PC-9 (cell line): ENCODE measurements at regions not wholly inside any gene's neighbourhood (a gene's known extent, or its start where the extent isn't known, plus 50 kb on each side); places are given as distances from the start of the nearest gene placed in this dataset.
"Not testable (repeated sequence)": the region's sequence is repeated elsewhere in the genome, so short reads cannot be mapped to it uniquely, and the experiment has no call there.

ENCODE experiments used
- BruUV-seq: library from RNA; stranded (reverse); fragments of 400-500 nt; replicated peaks from 2 replicates; lab custom pipeline; 2021; lab: Mats Ljungman, UMichigan
- CTCF ChIA-PET: fragments of 300-600 bp; sonication (Branson Sonifier 250); formaldehyde crosslinking; loops from one replicate; lab custom pipeline; 2022; ENCODE audit warnings: antibody characterized with exemption; lab: Charles Lee
- POLR2A ChIA-PET: fragments of 300-600 bp; sonication (Branson Sonifier 250); formaldehyde crosslinking; loops from one replicate; lab custom pipeline; 2022; ENCODE audit warnings: antibody characterized with exemption; ENCODE audit not compliant: unreplicated experiment; lab: Charles Lee
- DNase-seq, 2 experiments: peaks; one replicate each; pipeline versions ENCODE4 v3.0.0 to v3.0.0-alpha.2; 2015 to 2022; ENCODE audit warnings: mixed read lengths in 1 of 2
- H2AFZ ChIP-seq: fragments of 200-600 bp; sonication (generic); 2 replicates; pipeline ENCODE4 v1.8.1; 2017; ENCODE audit warnings: antibody characterized with exemption
- H3F3A ChIP-seq: fragments of 200-600 bp; sonication (generic); 2 replicates; pipeline ENCODE4 v1.8.1; 2017; ENCODE audit warnings: antibody characterized with exemption, mild to moderate bottlenecking, low read depth; ENCODE audit not compliant: insufficient read depth
- H3K27ac ChIP-seq: fragments of 200-600 bp; sonication (generic); 2 replicates; pipeline ENCODE4 v1.6.1; 2016; ENCODE audit warnings: mixed run types
- H3K27me3 ChIP-seq: fragments of 200-600 bp; sonication (generic); 2 replicates; pipeline ENCODE4 v1.6.1; 2016; ENCODE audit warnings: low read depth, mixed run types; ENCODE audit not compliant: insufficient read depth
- H3K36me3 ChIP-seq: fragments of 200-600 bp; sonication (generic); 2 replicates; pipeline ENCODE4 v1.6.1; 2016; ENCODE audit warnings: low read depth, mixed run types
- H3K4me1 ChIP-seq: fragments of 200-600 bp; sonication (generic); replicated peaks from 2 replicates; pipeline ENCODE4 v1.6.1; 2016; ENCODE audit warnings: mixed run types; ENCODE audit not compliant: insufficient read depth
- H3K4me2 ChIP-seq: fragments of 200-600 bp; sonication (generic); 2 replicates; pipeline ENCODE4 v1.6.1; 2017; ENCODE audit warnings: mixed run types
- H3K4me3 ChIP-seq: fragments of 200-600 bp; sonication (generic); 2 replicates; pipeline ENCODE4 v1.6.1; 2016; ENCODE audit warnings: mixed run types
- H3K79me2 ChIP-seq: fragments of 200-600 bp; sonication (generic); 2 replicates; pipeline ENCODE4 v1.6.1; 2017; ENCODE audit warnings: low read depth, mixed run types
- H3K9me2 ChIP-seq: fragments of 200-600 bp; sonication (generic); 2 replicates; pipeline ENCODE4 v1.8.1; 2017; ENCODE audit warnings: mild to moderate bottlenecking; ENCODE audit not compliant: insufficient read depth
- H3K9me3 ChIP-seq: fragments of 200-600 bp; sonication (generic); 2 replicates; pipeline ENCODE4 v1.8.1; 2016; ENCODE audit warnings: low read depth; ENCODE audit not compliant: insufficient read depth
- H4K20me1 ChIP-seq: fragments of 200-600 bp; sonication (generic); 2 replicates; pipeline ENCODE4 v1.8.1; 2017; ENCODE audit not compliant: insufficient read depth
- EZH2 ChIP-seq: fragments of 200-600 bp; sonication (generic); IDR thresholded peaks from 2 replicates; pipeline ENCODE4 v1.8.0; 2017; ENCODE audit warnings: antibody characterized with exemption, low read depth
- intact Hi-C: fragments of 100-400 bp; cut with micrococcal nuclease; formaldehyde crosslinking; loops from one replicate; pipeline ENCODE4 v1.10.0; 2022; ENCODE audit not compliant: unreplicated experiment
- TF ChIP-seq, protein P1 (sequence below): fragments of 200-600 bp; sonication (generic); conservative IDR thresholded peaks from 2 replicates; pipeline ENCODE4 v1.6.1; 2017; ENCODE audit warnings: mixed run types, antibody characterized with exemption, mild to moderate bottlenecking, moderate library complexity

DNA sequence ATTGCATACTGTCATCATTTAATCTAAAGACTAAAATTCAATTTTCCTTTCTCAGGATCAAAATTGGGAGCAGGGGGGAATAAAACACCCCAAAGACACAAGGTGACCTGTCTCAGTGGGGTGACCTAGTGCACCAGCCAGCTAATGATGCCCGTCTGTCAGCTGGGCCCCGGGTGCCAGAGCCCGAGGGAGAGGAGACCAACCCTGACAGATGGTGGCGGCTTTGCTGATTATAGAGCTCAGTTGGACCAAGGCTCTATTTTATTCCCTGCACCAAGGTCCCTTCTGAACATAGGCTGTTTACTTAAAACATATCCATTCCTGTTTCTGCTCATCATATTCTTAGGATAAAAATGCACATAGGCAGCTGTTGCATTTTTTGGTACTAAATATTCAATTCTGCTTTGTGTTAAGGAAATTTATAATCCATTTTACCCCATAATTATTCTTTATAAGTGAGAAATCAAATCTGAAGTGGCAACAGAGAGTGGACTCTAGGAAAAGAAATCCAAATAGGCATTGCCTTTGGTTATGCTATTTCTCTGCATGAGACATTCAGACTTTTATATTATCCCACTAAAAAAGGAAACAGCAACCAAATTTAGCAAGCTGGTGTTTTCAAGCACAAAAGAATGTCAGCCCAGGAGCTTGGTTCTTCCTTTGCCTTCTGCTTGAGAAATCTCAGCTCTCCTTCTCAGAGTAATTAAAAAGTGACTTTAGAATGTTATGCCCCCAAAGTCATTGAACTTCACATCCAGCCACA lies 96.8 kb upstream of the IFNG-AS1 start:
- Histone ChIP-seq H3K4me1 (0 out of 2 replicates have a peak, but pooled peaks cover 5% of the 10 kb centered on the region), H4K20me1 (no peaks in the 10 kb centered on the region), H2AFZ (no peak overlapping the region), H3K4me2 (no peak overlapping the region), H3K9me2 (no peaks in the 10 kb centered on the region; the same call in 1 of the 2 replicates), H3K4me3 (no peak overlapping the region), H3K27ac (no peak overlapping the region), H3K36me3 (no peaks in the 10 kb centered on the region), H3K27me3 (no peaks in the 10 kb centered on the region), H3K9me3 (no peaks in the 10 kb centered on the region), H3F3A (no peaks in the 10 kb centered on the region), H3K79me2 (no peaks in the 10 kb centered on the region)
- ChIA-PET POLR2A (no interaction called here), CTCF (no interaction called here)
- DNase-seq, result no peak
- intact Hi-C loops, result no loop called here
- TF ChIP-seq, protein P1, sequence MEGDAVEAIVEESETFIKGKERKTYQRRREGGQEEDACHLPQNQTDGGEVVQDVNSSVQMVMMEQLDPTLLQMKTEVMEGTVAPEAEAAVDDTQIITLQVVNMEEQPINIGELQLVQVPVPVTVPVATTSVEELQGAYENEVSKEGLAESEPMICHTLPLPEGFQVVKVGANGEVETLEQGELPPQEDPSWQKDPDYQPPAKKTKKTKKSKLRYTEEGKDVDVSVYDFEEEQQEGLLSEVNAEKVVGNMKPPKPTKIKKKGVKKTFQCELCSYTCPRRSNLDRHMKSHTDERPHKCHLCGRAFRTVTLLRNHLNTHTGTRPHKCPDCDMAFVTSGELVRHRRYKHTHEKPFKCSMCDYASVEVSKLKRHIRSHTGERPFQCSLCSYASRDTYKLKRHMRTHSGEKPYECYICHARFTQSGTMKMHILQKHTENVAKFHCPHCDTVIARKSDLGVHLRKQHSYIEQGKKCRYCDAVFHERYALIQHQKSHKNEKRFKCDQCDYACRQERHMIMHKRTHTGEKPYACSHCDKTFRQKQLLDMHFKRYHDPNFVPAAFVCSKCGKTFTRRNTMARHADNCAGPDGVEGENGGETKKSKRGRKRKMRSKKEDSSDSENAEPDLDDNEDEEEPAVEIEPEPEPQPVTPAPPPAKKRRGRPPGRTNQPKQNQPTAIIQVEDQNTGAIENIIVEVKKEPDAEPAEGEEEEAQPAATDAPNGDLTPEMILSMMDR, result no peak
- no peak for TF ChIP-seq EZH2
- BruUV-seq, result no TSS peak

DNA sequence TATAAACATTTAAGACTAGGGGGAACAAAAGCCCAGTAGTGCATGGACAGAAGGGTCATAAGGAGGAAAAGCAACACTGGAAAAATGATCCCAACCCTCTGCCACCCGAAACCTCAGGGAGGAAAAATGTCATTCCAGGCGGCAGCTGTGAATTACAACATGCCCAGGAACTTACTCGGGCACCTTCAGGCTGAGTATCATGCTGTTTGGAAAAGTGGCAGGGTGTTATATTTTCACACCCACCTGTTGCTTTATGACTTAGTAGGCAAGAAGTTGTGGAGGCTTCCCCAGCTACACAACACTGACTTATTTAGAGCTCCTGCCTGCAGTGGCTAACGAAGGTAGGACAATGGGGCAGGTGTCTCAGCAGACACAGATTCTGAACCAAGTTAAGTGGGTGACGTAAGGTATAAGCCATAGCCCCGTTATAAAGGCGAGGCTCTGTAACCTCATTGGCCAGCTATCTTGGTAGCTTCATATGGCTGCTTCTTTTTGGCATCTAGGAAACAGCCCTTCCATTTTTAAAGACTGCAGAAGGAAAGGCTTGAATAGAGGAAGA lies 96.1 kb upstream of the IFNG-AS1 start:
- CTCF ChIA-PET, result no interaction called here
- no peak overlapping the region for H3K27ac ChIP-seq
- no peaks in the 10 kb centered on the region; the same call in 1 of the 2 replicates for H3K9me2 ChIP-seq
- 0 out of 2 replicates have a peak, but pooled peaks cover 5% of the 10 kb centered on the region for H3K4me1 ChIP-seq
- H2AFZ ChIP-seq, result no peak overlapping the region
- no peak overlapping the region for H3K4me2 ChIP-seq
- DNase-seq, result no peak
- no peaks in the 10 kb centered on the region for H3K27me3 ChIP-seq
- H3K79me2 ChIP-seq, result no peaks in the 10 kb centered on the region
- no peaks in the 10 kb centered on the region for H3K9me3 ChIP-seq
- no TSS peak for BruUV-seq
- no peaks in the 10 kb centered on the region for H4K20me1 ChIP-seq
- TF ChIP-seq, protein P1, result no peak
- no peak for TF ChIP-seq EZH2
- intact Hi-C loops, result no loop called here
- H3F3A ChIP-seq, result no peaks in the 10 kb centered on the region
- H3K4me3 ChIP-seq, result no peak overlapping the region
- POLR2A ChIA-PET, result no interaction called here
- no peaks in the 10 kb centered on the region for H3K36me3 ChIP-seq

DNA sequence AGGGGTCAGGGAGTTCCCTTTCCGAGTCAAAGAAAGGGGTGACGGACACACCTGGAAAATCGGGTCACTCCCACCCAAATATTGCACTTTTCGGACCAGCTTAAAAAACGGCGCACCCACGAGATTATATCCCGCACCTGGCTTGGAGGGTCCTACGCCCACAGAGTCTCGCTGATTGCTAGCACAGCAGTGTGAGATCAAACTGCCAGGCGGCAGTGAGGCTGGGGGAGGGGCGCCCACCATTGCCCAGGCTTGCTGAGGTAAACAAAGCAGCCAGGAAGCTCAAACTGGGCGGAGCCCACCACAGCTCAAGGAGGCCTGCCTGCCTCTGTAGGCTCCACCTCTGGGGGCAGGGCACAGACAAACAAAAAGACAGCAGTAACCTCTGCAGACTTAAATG lies 88.8 kb upstream of the IFNG-AS1 start:
- CTCF ChIA-PET, H3K4me3 ChIP-seq, H3K79me2 ChIP-seq, BruUV-seq, H3K27me3 ChIP-seq, H3K36me3 ChIP-seq, H3K27ac ChIP-seq, H3K9me2 ChIP-seq, POLR2A ChIA-PET, H3K4me1 ChIP-seq, H3K9me3 ChIP-seq, H3F3A ChIP-seq, H4K20me1 ChIP-seq, H3K4me2 ChIP-seq, intact Hi-C loops, H2AFZ ChIP-seq, DNase-seq: not testable (repeated sequence)
